ENCODE measurements at regions not wholly inside any gene's neighbourhood (a gene's known extent, or its start where the extent isn't known, plus 50 kb on each side); places are given as distances from the start of the nearest gene placed in this dataset.

DNA sequence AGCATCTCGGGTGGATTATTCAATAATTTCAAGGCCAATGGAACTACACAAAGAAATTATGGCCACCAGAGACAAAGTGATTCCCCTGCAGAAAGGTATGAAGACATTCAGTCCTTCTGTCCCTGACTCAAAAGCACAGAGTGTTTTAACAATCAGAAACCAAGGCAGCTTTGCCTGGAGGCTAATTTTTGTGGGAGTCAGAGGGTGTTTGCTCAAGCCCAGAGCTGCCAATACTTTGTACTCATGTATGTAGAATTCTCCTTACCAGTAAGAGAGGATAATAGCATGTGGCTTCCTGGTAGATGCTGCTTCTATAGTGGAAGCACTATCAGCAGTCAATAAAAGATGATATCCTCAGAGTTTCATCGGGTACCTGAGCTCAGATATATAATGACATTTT lies 178.4 kb downstream of the KCNE4 start:
- no peak overlapping the region for H3K27ac Mint-ChIP-seq
- peaks cover 3% of the 10 kb centered on the region for H3K9me3 Mint-ChIP-seq
- H3K27me3 Mint-ChIP-seq (ENCODE audit: low read depth), result no peaks in the 10 kb centered on the region
- H3K4me3 Mint-ChIP-seq, result no peak overlapping the region
- H3K36me3 Mint-ChIP-seq (ENCODE audit: low read depth), result no peaks in the 10 kb centered on the region
- H3K4me1 Mint-ChIP-seq, result peaks cover 12% of the 10 kb centered on the region
- TF ChIP-seq, protein P1, sequence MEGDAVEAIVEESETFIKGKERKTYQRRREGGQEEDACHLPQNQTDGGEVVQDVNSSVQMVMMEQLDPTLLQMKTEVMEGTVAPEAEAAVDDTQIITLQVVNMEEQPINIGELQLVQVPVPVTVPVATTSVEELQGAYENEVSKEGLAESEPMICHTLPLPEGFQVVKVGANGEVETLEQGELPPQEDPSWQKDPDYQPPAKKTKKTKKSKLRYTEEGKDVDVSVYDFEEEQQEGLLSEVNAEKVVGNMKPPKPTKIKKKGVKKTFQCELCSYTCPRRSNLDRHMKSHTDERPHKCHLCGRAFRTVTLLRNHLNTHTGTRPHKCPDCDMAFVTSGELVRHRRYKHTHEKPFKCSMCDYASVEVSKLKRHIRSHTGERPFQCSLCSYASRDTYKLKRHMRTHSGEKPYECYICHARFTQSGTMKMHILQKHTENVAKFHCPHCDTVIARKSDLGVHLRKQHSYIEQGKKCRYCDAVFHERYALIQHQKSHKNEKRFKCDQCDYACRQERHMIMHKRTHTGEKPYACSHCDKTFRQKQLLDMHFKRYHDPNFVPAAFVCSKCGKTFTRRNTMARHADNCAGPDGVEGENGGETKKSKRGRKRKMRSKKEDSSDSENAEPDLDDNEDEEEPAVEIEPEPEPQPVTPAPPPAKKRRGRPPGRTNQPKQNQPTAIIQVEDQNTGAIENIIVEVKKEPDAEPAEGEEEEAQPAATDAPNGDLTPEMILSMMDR (IDR thresholded peaks at IDR 0.05; ENCODE audit: unreplicated experiment in 3 of 3), result no peak

DNA sequence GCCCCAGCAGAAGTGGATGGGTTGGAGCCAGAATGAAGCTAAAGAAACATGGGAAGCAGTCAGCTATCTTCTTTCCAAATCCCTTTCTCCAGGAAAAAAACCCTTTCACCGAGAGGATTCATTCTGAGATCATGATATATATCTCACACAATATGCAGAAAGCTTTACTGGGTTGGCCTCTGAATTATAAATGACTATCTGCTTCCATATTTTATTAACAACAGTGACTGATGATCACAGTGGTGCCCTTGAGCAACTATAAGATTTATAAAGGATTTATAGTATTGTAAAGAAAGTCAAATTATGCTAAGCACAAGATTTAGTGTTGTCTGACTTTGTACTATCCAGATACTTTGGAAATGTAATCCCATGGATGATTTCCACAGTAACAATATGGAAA lies 180.3 kb downstream of the KCNE4 start:
- Mint-ChIP-seq H3K36me3 (ENCODE audit: low read depth) (no peaks in the 10 kb centered on the region), H3K27me3 (ENCODE audit: low read depth) (no peaks in the 10 kb centered on the region), H3K4me1 (peaks cover 12% of the 10 kb centered on the region), H3K27ac (peak overlapping the region; percentile 8 to 77 (median 67)), H3K9me3 (no peaks in the 10 kb centered on the region), H3K4me3 (no peak overlapping the region)
- TF ChIP-seq, protein P1 (IDR thresholded peaks at IDR 0.05; ENCODE audit: unreplicated experiment in 3 of 3), result no peak

DNA sequence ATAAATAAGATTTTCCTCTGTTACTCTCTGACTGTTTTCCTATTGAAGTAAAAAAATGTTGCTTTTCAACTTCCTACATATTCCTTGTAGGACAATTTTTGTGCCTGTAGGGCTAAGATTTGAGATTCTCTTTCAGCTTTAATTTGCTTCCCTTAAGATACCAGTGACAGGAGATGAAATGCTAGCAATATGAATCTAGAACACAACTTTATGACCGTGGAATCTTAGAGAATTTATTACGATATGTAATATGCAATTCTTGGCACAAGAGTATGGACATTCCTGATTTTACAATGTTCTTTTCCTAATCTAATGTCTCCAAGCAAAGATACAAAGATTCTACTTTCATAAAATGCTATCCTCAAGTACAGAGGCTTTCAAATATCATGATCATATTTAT lies 180.9 kb downstream of the KCNE4 start:
- H3K9me3 Mint-ChIP-seq, result no peaks in the 10 kb centered on the region
- no peaks in the 10 kb centered on the region for H3K36me3 Mint-ChIP-seq (ENCODE audit: low read depth)
- TF ChIP-seq, protein P1 (IDR thresholded peaks at IDR 0.05; ENCODE audit: unreplicated experiment in 3 of 3), result peak in 1 of 3 experiments; percentile 8
- peak overlapping the region; percentile 54 to 69 (median 67) for H3K27ac Mint-ChIP-seq
- no peak overlapping the region for H3K4me3 Mint-ChIP-seq
- no peaks in the 10 kb centered on the region for H3K27me3 Mint-ChIP-seq (ENCODE audit: low read depth)
- peaks cover 12% of the 10 kb centered on the region for H3K4me1 Mint-ChIP-seq

DNA sequence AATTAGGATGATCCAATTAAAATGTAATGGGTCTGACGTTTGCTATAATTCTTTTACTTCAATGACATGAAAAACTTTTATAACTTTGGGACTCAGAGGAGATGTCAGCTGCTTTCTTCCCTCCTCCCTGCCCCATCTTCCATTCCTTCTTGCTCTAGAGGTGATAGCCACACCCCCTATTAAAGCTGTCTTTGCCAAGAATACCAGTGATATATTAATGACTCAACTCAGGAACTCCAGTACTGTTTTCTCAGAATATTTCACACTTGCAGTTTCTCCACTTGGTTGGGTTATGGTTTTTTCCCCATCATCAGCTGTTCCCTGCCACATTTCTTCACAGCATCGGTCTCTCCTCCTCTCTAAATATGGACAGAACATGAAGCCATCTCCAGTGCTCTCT lies 184.0 kb downstream of the KCNE4 start:
- Mint-ChIP-seq H3K27me3 (ENCODE audit: low read depth) (no peaks in the 10 kb centered on the region), H3K9me3 (peaks cover 4% of the 10 kb centered on the region), H3K4me3 (no peak overlapping the region), H3K4me1 (peaks cover 12% of the 10 kb centered on the region), H3K36me3 (ENCODE audit: low read depth) (no peaks in the 10 kb centered on the region), H3K27ac (no peak overlapping the region)
- TF ChIP-seq, protein P1 (IDR thresholded peaks at IDR 0.05; ENCODE audit: unreplicated experiment in 3 of 3), result no peak

DNA sequence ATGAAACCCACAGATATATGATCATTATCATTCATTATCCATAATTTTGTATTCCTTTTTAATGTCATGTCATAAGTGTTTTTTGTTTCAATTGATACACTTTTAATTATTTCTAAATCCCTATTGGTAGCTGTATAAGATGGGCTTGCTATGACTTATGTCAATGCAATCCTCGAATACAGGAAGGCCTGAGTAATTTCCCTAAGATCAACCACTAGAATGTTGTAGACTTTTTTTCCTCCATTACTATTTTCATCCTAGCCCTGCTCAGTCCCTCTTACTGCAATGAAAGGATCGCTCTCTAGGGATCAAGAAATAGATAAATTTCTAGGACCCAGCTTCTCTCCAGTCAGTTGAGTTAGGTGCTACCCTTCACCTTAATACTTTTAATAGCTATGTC lies 186.3 kb downstream of the KCNE4 start:
- Mint-ChIP-seq H3K4me1 (no peaks in the 10 kb centered on the region), H3K27me3 (ENCODE audit: low read depth) (no peaks in the 10 kb centered on the region), H3K9me3 (peaks cover 12% of the 10 kb centered on the region), H3K27ac (no peak overlapping the region), H3K36me3 (ENCODE audit: low read depth) (no peaks in the 10 kb centered on the region), H3K4me3 (no peak overlapping the region)
- TF ChIP-seq, protein P1 (IDR thresholded peaks at IDR 0.05; ENCODE audit: unreplicated experiment in 3 of 3), result no peak

DNA sequence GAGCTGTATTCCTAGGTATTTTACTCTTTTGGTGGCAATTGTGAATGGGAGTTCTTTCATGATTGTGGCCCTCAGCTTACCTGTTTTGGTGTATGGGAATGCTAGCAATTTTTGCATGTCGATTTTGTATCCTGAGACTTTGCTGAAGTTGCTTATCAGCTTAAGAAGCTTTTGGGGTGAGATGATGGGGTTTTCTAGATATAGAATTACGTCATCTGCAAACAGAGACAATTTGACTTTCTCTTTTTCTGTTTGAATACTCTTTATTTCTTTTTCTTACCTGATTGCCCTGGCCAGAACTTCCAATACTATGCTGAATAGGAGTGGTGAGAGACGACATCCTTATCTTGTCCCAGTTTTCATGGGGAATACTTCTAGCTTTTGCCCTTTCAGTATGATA lies 191.2 kb downstream of the KCNE4 start:
- Mint-ChIP-seq H3K4me1 (no peaks in the 10 kb centered on the region), H3K4me3 (no peak overlapping the region), H3K9me3 (peaks cover 32% of the 10 kb centered on the region), H3K27me3 (ENCODE audit: low read depth) (no peaks in the 10 kb centered on the region), H3K27ac (no peak overlapping the region), H3K36me3 (ENCODE audit: low read depth) (no peaks in the 10 kb centered on the region)
- TF ChIP-seq, protein P1 (IDR thresholded peaks at IDR 0.05; ENCODE audit: unreplicated experiment in 3 of 3), result no peak

Measured in nephron (organoid).